ENCODE measurements at regions not wholly inside any gene's neighbourhood (a gene's known extent, or its start where the extent isn't known, plus 50 kb on each side); places are given as distances from the start of the nearest gene placed in this dataset.

- DNase-seq = no peak
These were observed 131.7 kb upstream of the CST7 start for GRCh38 chr20:24817351-24817750.

- no peak for DNase-seq
These were observed 131.0 kb upstream of the CST7 start for GRCh38 chr20:24818056-24818455.

- no peak for DNase-seq
These were observed 129.6 kb upstream of the CST7 start for GRCh38 chr20:24819331-24819965.

- no peak for DNase-seq
These were observed 128.7 kb upstream of the CST7 start for GRCh38 chr20:24820345-24820744.

GRCh38 chr20:24821391-24821790 is 127.7 kb upstream of the CST7 start:
- DNase-seq = no peak

- no peak for DNase-seq
These were observed 125.8 kb upstream of the CST7 start for GRCh38 chr20:24823176-24823784.

- DNase-seq = no peak
These were observed 124.9 kb upstream of the CST7 start for GRCh38 chr20:24823989-24824693.

GRCh38 chr20:24825591-24825990 is 123.5 kb upstream of the CST7 start:
- no peak for DNase-seq

- DNase-seq = no peak
These were observed 121.3 kb upstream of the CST7 start for GRCh38 chr20:24827603-24828295.

- no peak for DNase-seq
These were observed 119.9 kb upstream of the CST7 start for GRCh38 chr20:24828992-24829648.

- DNase-seq = no peak
These were observed 119.3 kb upstream of the CST7 start for GRCh38 chr20:24829649-24830370.

GRCh38 chr20:24830649-24831048 is 118.4 kb upstream of the CST7 start:
- no peak for DNase-seq

GRCh38 chr20:24831232-24831631 is 117.8 kb upstream of the CST7 start:
- DNase-seq = no peak

GRCh38 chr20:24832518-24832917 is 116.6 kb upstream of the CST7 start:
- no peak for DNase-seq

- no peak for DNase-seq
These were observed 115.5 kb upstream of the CST7 start for GRCh38 chr20:24833592-24833991.

- DNase-seq = no peak
These were observed 114.8 kb upstream of the CST7 start for GRCh38 chr20:24834310-24834709.

GRCh38 chr20:24835195-24835594 is 113.9 kb upstream of the CST7 start:
- no peak for DNase-seq

GRCh38 chr20:24836041-24836533 is 113.0 kb upstream of the CST7 start:
- DNase-seq = no peak

- no peak for DNase-seq
These were observed 112.3 kb upstream of the CST7 start for GRCh38 chr20:24836661-24837299.

- no peak for DNase-seq
These were observed 111.2 kb upstream of the CST7 start for GRCh38 chr20:24837781-24838450.
